AG08396 (cell line): ENCODE measurements at regions not wholly inside any gene's neighbourhood (a gene's known extent, or its start where the extent isn't known, plus 50 kb on each side); places are given as distances from the start of the nearest gene placed in this dataset.
A peak's percentile ranks its signal among the peaks of the same experiment; 100 is the strongest.
"Not testable (repeated sequence)": the region's sequence is repeated elsewhere in the genome, so short reads cannot be mapped to it uniquely, and the experiment has no call there.

ENCODE experiments used
- DNase-seq: peaks from one replicate; pipeline ENCODE4 v3.0.0; 2012; ENCODE audit warnings: low spot score, mixed read lengths

GRCh38 chr11:81569999-81570398, 1163.7 kb downstream of the FAM181B start:
- DNase-seq: no peak

- no peak for DNase-seq
These were observed 1164.7 kb downstream of the FAM181B start for GRCh38 chr11:81568918-81569317.

GRCh38 chr11:81548123-81548522, 1185.5 kb downstream of the FAM181B start:
- no peak for DNase-seq

GRCh38 chr11:81539806-81540205, 1193.9 kb downstream of the FAM181B start:
- DNase-seq: not testable (repeated sequence)

GRCh38 chr11:81515566-81515965, 1218.1 kb downstream of the FAM181B start:
- no peak for DNase-seq

- DNase-seq: peak; percentile 13
These were observed 1236.4 kb downstream of the FAM181B start for GRCh38 chr11:81497202-81497804.

GRCh38 chr11:81496601-81497000, 1237.1 kb downstream of the FAM181B start:
- no peak for DNase-seq

- no peak for DNase-seq
These were observed 1237.9 kb downstream of the FAM181B start for GRCh38 chr11:81495699-81496292.

GRCh38 chr11:81494431-81494830, 1239.2 kb downstream of the FAM181B start:
- DNase-seq: no peak

- DNase-seq: no peak
These were observed 1240.7 kb downstream of the FAM181B start for GRCh38 chr11:81492923-81493445.

GRCh38 chr11:81487109-81487508, 1246.6 kb downstream of the FAM181B start:
- DNase-seq: no peak

- no peak for DNase-seq
These were observed 1249.5 kb downstream of the FAM181B start for GRCh38 chr11:81484196-81484595.

GRCh38 chr11:81477277-81477676, 1256.4 kb downstream of the FAM181B start:
- DNase-seq: no peak

GRCh38 chr11:81476345-81476744, 1257.3 kb downstream of the FAM181B start:
- no peak for DNase-seq

- DNase-seq: no peak
These were observed 1261.0 kb downstream of the FAM181B start for GRCh38 chr11:81472646-81473045.

- DNase-seq: no peak
These were observed 1263.2 kb downstream of the FAM181B start for GRCh38 chr11:81470446-81470845.

GRCh38 chr11:81459766-81460306, 1273.8 kb downstream of the FAM181B start:
- no peak for DNase-seq

GRCh38 chr11:81449588-81450156, 1284.0 kb downstream of the FAM181B start:
- DNase-seq: no peak

GRCh38 chr11:81444297-81444696, 1289.4 kb downstream of the FAM181B start:
- no peak for DNase-seq

GRCh38 chr11:81432333-81432732, 1301.3 kb downstream of the FAM181B start:
- DNase-seq: no peak

GRCh38 chr11:81424822-81425221, 1308.8 kb downstream of the FAM181B start:
- no peak for DNase-seq

- no peak for DNase-seq
These were observed 1311.3 kb downstream of the FAM181B start for GRCh38 chr11:81422402-81422801.

GRCh38 chr11:81421251-81421860, 1312.3 kb downstream of the FAM181B start:
- no peak for DNase-seq
